ENCODE measurements at regions not wholly inside any gene's neighbourhood (a gene's known extent, or its start where the extent isn't known, plus 50 kb on each side); places are given as distances from the start of the nearest gene placed in this dataset.

- no peak overlapping the region for H3K4me2 ChIP-seq (ENCODE audit: extremely low read depth, insufficient read depth, low read length)
- no peaks in the 10 kb centered on the region for H3K36me3 ChIP-seq (ENCODE audit: control insufficient read depth, insufficient read depth, low read length)
- H3K4me3 ChIP-seq (replicated peaks in 1 of 4; ENCODE audit: control extremely low read depth in 1 of 4, insufficient read depth in 1 of 4, low read depth in 3 of 4, low read length in 4 of 4): no peak overlapping the region
- no peaks in the 10 kb centered on the region for H3K4me1 ChIP-seq (ENCODE audit: control insufficient read depth, extremely low read depth, insufficient read depth, low read length)
- no peak overlapping the region for H3K9ac ChIP-seq (ENCODE audit: insufficient read depth, low read length)
- peak in 1 of 2 donors; percentile 8 for DNase-seq (ENCODE audit: low read depth in 2 of 2)
- no peaks in the 10 kb centered on the region for H3K79me2 ChIP-seq (ENCODE audit: control insufficient read depth, insufficient read depth, low read length)
- TF ChIP-seq CTCF (conservative IDR thresholded peaks at IDR 0.05 in 1 of 2, IDR thresholded peaks at IDR 0.05 in 1 of 2; ENCODE audit: low read depth in 1 of 2, low read length in 2 of 2) (no peak), EZH2 (IDR thresholded peaks at IDR 0.05; ENCODE audit: low read length, missing control alignments) (no peak)
- H3K9me3 ChIP-seq (ENCODE audit: control insufficient read depth, insufficient read depth, low read depth, low read length): no peaks in the 10 kb centered on the region
- no peak overlapping the region for H3K27ac ChIP-seq (ENCODE audit: insufficient read depth, low read length)
- no peaks in the 10 kb centered on the region for H3K27me3 ChIP-seq (ENCODE audit: control insufficient read depth, insufficient read depth, low read length)
- H2AFZ ChIP-seq (ENCODE audit: low read length): no peak overlapping the region
- H4K20me1 ChIP-seq (ENCODE audit: control insufficient read depth, extremely low read depth, insufficient read depth, low read length): no peaks in the 10 kb centered on the region
Observed at GRCh38 chr14:38311655-38312054, 55.8 kb upstream of the CLEC14A start.

- H3K9me3 ChIP-seq (ENCODE audit: control insufficient read depth, insufficient read depth, low read depth, low read length): no peaks in the 10 kb centered on the region
- no peaks in the 10 kb centered on the region for H3K27me3 ChIP-seq (ENCODE audit: control insufficient read depth, insufficient read depth, low read length)
- no peaks in the 10 kb centered on the region for H4K20me1 ChIP-seq (ENCODE audit: control insufficient read depth, extremely low read depth, insufficient read depth, low read length)
- H3K4me2 ChIP-seq (ENCODE audit: extremely low read depth, insufficient read depth, low read length): no peak overlapping the region
- H3K27ac ChIP-seq (ENCODE audit: insufficient read depth, low read length): no peak overlapping the region
- no peak overlapping the region for H3K4me3 ChIP-seq (replicated peaks in 1 of 4; ENCODE audit: control extremely low read depth in 1 of 4, insufficient read depth in 1 of 4, low read depth in 3 of 4, low read length in 4 of 4)
- no peak for TF ChIP-seq CTCF (conservative IDR thresholded peaks at IDR 0.05 in 1 of 2, IDR thresholded peaks at IDR 0.05 in 1 of 2; ENCODE audit: low read depth in 1 of 2, low read length in 2 of 2)
- no peak for TF ChIP-seq EZH2 (IDR thresholded peaks at IDR 0.05; ENCODE audit: low read length, missing control alignments)
- DNase-seq (ENCODE audit: low read depth in 2 of 2): no peak
- H3K36me3 ChIP-seq (ENCODE audit: control insufficient read depth, insufficient read depth, low read length): no peaks in the 10 kb centered on the region
- no peaks in the 10 kb centered on the region for H3K79me2 ChIP-seq (ENCODE audit: control insufficient read depth, insufficient read depth, low read length)
- H3K9ac ChIP-seq (ENCODE audit: insufficient read depth, low read length): no peak overlapping the region
- no peaks in the 10 kb centered on the region for H3K4me1 ChIP-seq (ENCODE audit: control insufficient read depth, extremely low read depth, insufficient read depth, low read length)
- no peak overlapping the region for H2AFZ ChIP-seq (ENCODE audit: low read length)
Observed at GRCh38 chr14:38310420-38310995, 54.6 kb upstream of the CLEC14A start.

- peak in 1 of 2 donors; percentile 38 for DNase-seq (ENCODE audit: low read depth in 2 of 2)
- no peaks in the 10 kb centered on the region for H3K79me2 ChIP-seq (ENCODE audit: control insufficient read depth, insufficient read depth, low read length)
- no peaks in the 10 kb centered on the region for H4K20me1 ChIP-seq (ENCODE audit: control insufficient read depth, extremely low read depth, insufficient read depth, low read length)
- no peaks in the 10 kb centered on the region for H3K9me3 ChIP-seq (ENCODE audit: control insufficient read depth, insufficient read depth, low read depth, low read length)
- H3K4me1 ChIP-seq (ENCODE audit: control insufficient read depth, extremely low read depth, insufficient read depth, low read length): no peaks in the 10 kb centered on the region
- no peak overlapping the region for H3K27ac ChIP-seq (ENCODE audit: insufficient read depth, low read length)
- no peak overlapping the region for H3K4me2 ChIP-seq (ENCODE audit: extremely low read depth, insufficient read depth, low read length)
- H3K4me3 ChIP-seq (replicated peaks in 1 of 4; ENCODE audit: control extremely low read depth in 1 of 4, insufficient read depth in 1 of 4, low read depth in 3 of 4, low read length in 4 of 4): no peak overlapping the region
- TF ChIP-seq CTCF (conservative IDR thresholded peaks at IDR 0.05 in 1 of 2, IDR thresholded peaks at IDR 0.05 in 1 of 2; ENCODE audit: low read depth in 1 of 2, low read length in 2 of 2) (no peak), EZH2 (IDR thresholded peaks at IDR 0.05; ENCODE audit: low read length, missing control alignments) (no peak)
- no peak overlapping the region for H3K9ac ChIP-seq (ENCODE audit: insufficient read depth, low read length)
- no peaks in the 10 kb centered on the region for H3K27me3 ChIP-seq (ENCODE audit: control insufficient read depth, insufficient read depth, low read length)
- peak overlapping the region; percentile 51 for H2AFZ ChIP-seq (ENCODE audit: low read length)
- H3K36me3 ChIP-seq (ENCODE audit: control insufficient read depth, insufficient read depth, low read length): no peaks in the 10 kb centered on the region
Observed at GRCh38 chr14:38309522-38310277, 53.8 kb upstream of the CLEC14A start.

All from fibroblast of lung (primary cell).